HG03139 (cell line): ENCODE measurements at regions not wholly inside any gene's neighbourhood (a gene's known extent, or its start where the extent isn't known, plus 50 kb on each side); places are given as distances from the start of the nearest gene placed in this dataset.
"Not testable (repeated sequence)": the region's sequence is repeated elsewhere in the genome, so short reads cannot be mapped to it uniquely, and the experiment has no call there.

Source experiments
- ATAC-seq: cut with Tn5 transposase; IDR thresholded peaks from one replicate; pipeline ENCODE4 v1.9.1; 2021; ENCODE audit not compliant: unreplicated experiment

GRCh38 chr2:82790206-82791021 lies 1668.7 kb downstream of the SUCLG1 start:
- no peak for ATAC-seq

- no peak for ATAC-seq
Measured at GRCh38 chr2:82789851-82790205, 1669.3 kb downstream of the SUCLG1 start.

GRCh38 chr2:82781176-82781915 lies 1677.7 kb downstream of the SUCLG1 start:
- no peak for ATAC-seq

GRCh38 chr2:82780050-82780449 lies 1679.0 kb downstream of the SUCLG1 start:
- ATAC-seq: no peak

- no peak for ATAC-seq
Measured at GRCh38 chr2:82752396-82752795, 1706.7 kb downstream of the SUCLG1 start.

- no peak for ATAC-seq
Measured at GRCh38 chr2:82748653-82749052, 1710.4 kb downstream of the SUCLG1 start.

- ATAC-seq: no peak
Measured at GRCh38 chr2:82740527-82740926, 1718.6 kb downstream of the SUCLG1 start.

- ATAC-seq: not testable (repeated sequence)
Measured at GRCh38 chr2:82737965-82738364, 1721.1 kb downstream of the SUCLG1 start.

GRCh38 chr2:82735336-82735735 lies 1723.7 kb downstream of the SUCLG1 start:
- ATAC-seq: no peak

- ATAC-seq: no peak
Measured at GRCh38 chr2:82731824-82732223, 1727.3 kb downstream of the SUCLG1 start.

GRCh38 chr2:82730811-82731210 lies 1728.3 kb downstream of the SUCLG1 start:
- no peak for ATAC-seq

- no peak for ATAC-seq
Measured at GRCh38 chr2:82728090-82728489, 1731.0 kb downstream of the SUCLG1 start.

GRCh38 chr2:82708681-82709080 lies 1750.4 kb downstream of the SUCLG1 start:
- no peak for ATAC-seq

GRCh38 chr2:82697231-82697630 lies 1761.8 kb downstream of the SUCLG1 start:
- no peak for ATAC-seq

- no peak for ATAC-seq
Measured at GRCh38 chr2:82694431-82694830, 1764.6 kb downstream of the SUCLG1 start.

GRCh38 chr2:82690757-82691411 lies 1768.2 kb downstream of the SUCLG1 start:
- ATAC-seq: no peak

GRCh38 chr2:82675186-82675585 lies 1783.9 kb downstream of the SUCLG1 start:
- no peak for ATAC-seq

GRCh38 chr2:82674652-82675051 lies 1784.4 kb downstream of the SUCLG1 start:
- ATAC-seq: no peak

GRCh38 chr2:82667491-82667890 lies 1791.6 kb downstream of the SUCLG1 start:
- ATAC-seq: no peak

- ATAC-seq: no peak
Measured at GRCh38 chr2:82665691-82666090, 1793.4 kb downstream of the SUCLG1 start.

GRCh38 chr2:82657106-82657505 lies 1802.0 kb downstream of the SUCLG1 start:
- ATAC-seq: no peak

- no peak for ATAC-seq
Measured at GRCh38 chr2:82656420-82656819, 1802.7 kb downstream of the SUCLG1 start.
